ENCODE measurements at regions not wholly inside any gene's neighbourhood (a gene's known extent, or its start where the extent isn't known, plus 50 kb on each side); places are given as distances from the start of the nearest gene placed in this dataset.

DNA sequence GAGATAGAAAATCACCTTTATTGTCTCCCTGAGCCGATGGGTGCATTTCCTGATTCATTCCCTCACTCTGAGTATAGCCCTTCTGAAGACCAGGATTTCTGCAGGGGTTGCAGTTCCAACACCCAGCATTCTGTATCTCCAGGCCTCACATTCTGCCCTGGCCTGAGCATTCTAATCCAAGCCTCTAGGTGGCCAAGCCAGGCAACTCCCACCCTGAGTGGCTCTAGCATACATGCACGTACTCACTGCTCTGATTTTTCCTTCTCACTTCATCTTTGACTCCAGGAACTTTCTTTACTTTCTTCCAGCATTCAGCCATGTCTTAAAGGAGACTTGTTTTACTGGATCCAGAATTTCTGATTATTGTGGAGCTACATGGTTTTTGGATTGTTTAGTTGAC, 100.7 kb upstream of the STK39 start:
- ATAC-seq (ENCODE audit: insufficient read depth, low read depth) = peak; percentile 60; the same call in 2 of the 3 replicates
- Histone ChIP-seq H3K4me3 (ENCODE audit: low read depth in 1 of 2, low read length in 2 of 2) (no peak overlapping the region), H3K79me2 (ENCODE audit: insufficient read depth, low read length) (no peaks in the 10 kb centered on the region), H3K27ac (ENCODE audit: low read length) (no peak overlapping the region), H3K4me2 (ENCODE audit: insufficient read depth, low read length) (no peak overlapping the region), H3K9me3 (ENCODE audit: insufficient read depth, low read length, severe bottlenecking) (no peaks in the 10 kb centered on the region), H3K9ac (ENCODE audit: low read depth, low read length) (no peak overlapping the region), H3K4me1 (ENCODE audit: insufficient read depth, low read length) (peaks cover 8% of the 10 kb centered on the region), H4K20me1 (ENCODE audit: insufficient read depth, low read length) (no peaks in the 10 kb centered on the region), H3K36me3 (ENCODE audit: insufficient read depth, low read length) (no peaks in the 10 kb centered on the region), H2AFZ (ENCODE audit: low read depth, low read length) (no peak overlapping the region), H3K27me3 (ENCODE audit: insufficient read depth, low read length, poor library complexity) (no peaks in the 10 kb centered on the region)
- DNase-seq = peak; percentile 11
- TF ChIP-seq, protein P1, sequence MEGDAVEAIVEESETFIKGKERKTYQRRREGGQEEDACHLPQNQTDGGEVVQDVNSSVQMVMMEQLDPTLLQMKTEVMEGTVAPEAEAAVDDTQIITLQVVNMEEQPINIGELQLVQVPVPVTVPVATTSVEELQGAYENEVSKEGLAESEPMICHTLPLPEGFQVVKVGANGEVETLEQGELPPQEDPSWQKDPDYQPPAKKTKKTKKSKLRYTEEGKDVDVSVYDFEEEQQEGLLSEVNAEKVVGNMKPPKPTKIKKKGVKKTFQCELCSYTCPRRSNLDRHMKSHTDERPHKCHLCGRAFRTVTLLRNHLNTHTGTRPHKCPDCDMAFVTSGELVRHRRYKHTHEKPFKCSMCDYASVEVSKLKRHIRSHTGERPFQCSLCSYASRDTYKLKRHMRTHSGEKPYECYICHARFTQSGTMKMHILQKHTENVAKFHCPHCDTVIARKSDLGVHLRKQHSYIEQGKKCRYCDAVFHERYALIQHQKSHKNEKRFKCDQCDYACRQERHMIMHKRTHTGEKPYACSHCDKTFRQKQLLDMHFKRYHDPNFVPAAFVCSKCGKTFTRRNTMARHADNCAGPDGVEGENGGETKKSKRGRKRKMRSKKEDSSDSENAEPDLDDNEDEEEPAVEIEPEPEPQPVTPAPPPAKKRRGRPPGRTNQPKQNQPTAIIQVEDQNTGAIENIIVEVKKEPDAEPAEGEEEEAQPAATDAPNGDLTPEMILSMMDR (IDR thresholded peaks at IDR 0.05; ENCODE audit: borderline replicate concordance, extremely low read depth, low read length, poor library complexity, severe bottlenecking) = peak; percentile 46
- TF ChIP-seq EZH2 (IDR thresholded peaks at IDR 0.05; ENCODE audit: borderline replicate concordance, low read depth, low read length, severe bottlenecking) = no peak

DNA sequence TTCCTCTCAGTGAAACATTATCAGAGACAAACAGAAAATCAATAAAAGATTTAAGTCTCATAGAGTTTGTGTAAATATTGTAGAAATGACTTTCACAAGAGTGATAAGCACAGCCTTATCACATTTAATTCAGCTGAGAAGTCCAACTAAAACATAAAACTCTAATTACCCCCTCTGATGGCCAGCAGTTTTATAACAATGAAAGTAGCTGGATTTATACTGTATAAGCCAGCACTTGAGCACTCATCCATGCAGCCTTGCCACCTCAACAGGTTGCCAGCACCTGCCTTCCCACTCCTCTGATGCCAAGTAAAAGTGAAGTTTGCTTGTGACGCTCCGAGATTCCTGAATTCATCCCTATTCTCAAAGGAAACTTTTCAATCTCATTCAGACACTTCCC, 103.0 kb upstream of the STK39 start:
- H3K9ac ChIP-seq (ENCODE audit: low read depth, low read length) = no peak overlapping the region
- ATAC-seq (ENCODE audit: insufficient read depth, low read depth) = no peak

DNA sequence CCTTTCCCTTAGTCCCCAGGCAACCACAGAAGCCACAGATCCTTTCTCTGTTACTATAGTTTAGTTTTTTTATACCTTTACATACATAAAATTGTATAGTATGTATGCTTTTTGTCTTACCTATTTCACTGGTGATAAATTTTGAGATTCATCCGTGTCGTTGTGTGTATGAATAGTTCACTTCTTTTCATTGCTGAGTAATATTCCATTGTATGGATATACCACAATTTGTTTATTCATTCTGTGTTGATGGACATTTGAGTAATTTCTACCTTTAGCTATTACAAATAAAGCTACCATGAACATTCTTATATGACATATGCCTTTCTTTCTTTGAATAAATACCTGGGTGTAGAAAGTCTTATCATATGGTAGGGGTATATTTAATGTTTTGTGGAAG, 102.8 kb upstream of the CERS6 start:
- Histone ChIP-seq H3K27me3 (ENCODE audit: insufficient read depth, low read length, poor library complexity) (no peaks in the 10 kb centered on the region), H3K79me2 (ENCODE audit: insufficient read depth, low read length) (no peaks in the 10 kb centered on the region), H3K9me3 (ENCODE audit: insufficient read depth, low read length, severe bottlenecking) (no peaks in the 10 kb centered on the region), H4K20me1 (ENCODE audit: insufficient read depth, low read length) (no peaks in the 10 kb centered on the region), H3K4me1 (ENCODE audit: insufficient read depth, low read length) (peaks cover 7% of the 10 kb centered on the region), H3K4me2 (ENCODE audit: insufficient read depth, low read length) (no peak overlapping the region), H3K4me3 (ENCODE audit: low read depth in 1 of 2, low read length in 2 of 2) (no peak overlapping the region), H3K36me3 (ENCODE audit: insufficient read depth, low read length) (no peaks in the 10 kb centered on the region), H3K9ac (ENCODE audit: low read depth, low read length) (no peak overlapping the region), H3K27ac (ENCODE audit: low read length) (no peak overlapping the region), H2AFZ (ENCODE audit: low read depth, low read length) (no peak overlapping the region)
- no peak for DNase-seq
- TF ChIP-seq EZH2 (IDR thresholded peaks at IDR 0.05; ENCODE audit: borderline replicate concordance, low read depth, low read length, severe bottlenecking) = no peak
- TF ChIP-seq, protein P1 (IDR thresholded peaks at IDR 0.05; ENCODE audit: borderline replicate concordance, extremely low read depth, low read length, poor library complexity, severe bottlenecking) = no peak
- no peak for ATAC-seq (ENCODE audit: insufficient read depth, low read depth)

More for the DNA sequence above, 103.0 kb upstream of the STK39 start:
- no peaks in the 10 kb centered on the region for H3K36me3 ChIP-seq (ENCODE audit: insufficient read depth, low read length)
- H2AFZ ChIP-seq (ENCODE audit: low read depth, low read length) = no peak overlapping the region
- H3K9me3 ChIP-seq (ENCODE audit: insufficient read depth, low read length, severe bottlenecking) = no peaks in the 10 kb centered on the region
- H3K4me1 ChIP-seq (ENCODE audit: insufficient read depth, low read length) = peaks cover 15% of the 10 kb centered on the region
- no peak overlapping the region for H3K4me3 ChIP-seq (ENCODE audit: low read depth in 1 of 2, low read length in 2 of 2)
- no peak overlapping the region for H3K4me2 ChIP-seq (ENCODE audit: insufficient read depth, low read length)
- H4K20me1 ChIP-seq (ENCODE audit: insufficient read depth, low read length) = no peaks in the 10 kb centered on the region
- H3K27ac ChIP-seq (ENCODE audit: low read length) = no peak overlapping the region
- no peak for DNase-seq
- no peaks in the 10 kb centered on the region for H3K79me2 ChIP-seq (ENCODE audit: insufficient read depth, low read length)
- TF ChIP-seq, protein P1 (IDR thresholded peaks at IDR 0.05; ENCODE audit: borderline replicate concordance, extremely low read depth, low read length, poor library complexity, severe bottlenecking) = no peak
- no peak for TF ChIP-seq EZH2 (IDR thresholded peaks at IDR 0.05; ENCODE audit: borderline replicate concordance, low read depth, low read length, severe bottlenecking)
- no peaks in the 10 kb centered on the region for H3K27me3 ChIP-seq (ENCODE audit: insufficient read depth, low read length, poor library complexity)

DNA sequence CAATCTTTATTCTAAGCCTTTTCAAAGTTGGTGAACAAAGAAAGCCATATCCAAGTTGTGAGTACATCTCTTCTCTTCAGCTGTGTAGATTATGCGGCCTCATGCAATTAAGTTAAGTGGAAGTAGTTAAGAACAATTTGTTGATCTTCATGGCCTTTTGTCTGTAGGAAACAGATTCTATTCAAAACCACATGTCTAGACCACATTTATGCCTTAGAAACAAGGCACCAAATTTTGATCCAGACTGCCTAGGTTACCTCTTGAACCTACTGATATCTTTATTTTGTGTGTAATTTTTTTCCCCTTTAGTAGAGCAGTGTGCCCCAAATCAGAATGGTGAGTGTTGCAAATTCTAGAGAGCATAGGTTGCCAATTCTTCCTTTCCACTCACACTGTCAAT, 101.6 kb upstream of the CERS6 start:
- Histone ChIP-seq H3K79me2 (ENCODE audit: insufficient read depth, low read length) (no peaks in the 10 kb centered on the region), H3K4me1 (ENCODE audit: insufficient read depth, low read length) (peaks cover 7% of the 10 kb centered on the region), H3K36me3 (ENCODE audit: insufficient read depth, low read length) (no peaks in the 10 kb centered on the region), H3K9me3 (ENCODE audit: insufficient read depth, low read length, severe bottlenecking) (no peaks in the 10 kb centered on the region), H2AFZ (ENCODE audit: low read depth, low read length) (no peak overlapping the region), H3K4me2 (ENCODE audit: insufficient read depth, low read length) (no peak overlapping the region), H3K4me3 (ENCODE audit: low read depth in 1 of 2, low read length in 2 of 2) (no peak overlapping the region), H3K27ac (ENCODE audit: low read length) (no peak overlapping the region), H4K20me1 (ENCODE audit: insufficient read depth, low read length) (no peaks in the 10 kb centered on the region), H3K9ac (ENCODE audit: low read depth, low read length) (no peak overlapping the region), H3K27me3 (ENCODE audit: insufficient read depth, low read length, poor library complexity) (no peaks in the 10 kb centered on the region)
- TF ChIP-seq, protein P1 (IDR thresholded peaks at IDR 0.05; ENCODE audit: borderline replicate concordance, extremely low read depth, low read length, poor library complexity, severe bottlenecking) = no peak
- TF ChIP-seq EZH2 (IDR thresholded peaks at IDR 0.05; ENCODE audit: borderline replicate concordance, low read depth, low read length, severe bottlenecking) = no peak
- DNase-seq = no peak
- peak; percentile 54; the same call in 1 of the 3 replicates for ATAC-seq (ENCODE audit: insufficient read depth, low read depth)
